ENCODE measurements at regions not wholly inside any gene's neighbourhood (a gene's known extent, or its start where the extent isn't known, plus 50 kb on each side); places are given as distances from the start of the nearest gene placed in this dataset.

DNA sequence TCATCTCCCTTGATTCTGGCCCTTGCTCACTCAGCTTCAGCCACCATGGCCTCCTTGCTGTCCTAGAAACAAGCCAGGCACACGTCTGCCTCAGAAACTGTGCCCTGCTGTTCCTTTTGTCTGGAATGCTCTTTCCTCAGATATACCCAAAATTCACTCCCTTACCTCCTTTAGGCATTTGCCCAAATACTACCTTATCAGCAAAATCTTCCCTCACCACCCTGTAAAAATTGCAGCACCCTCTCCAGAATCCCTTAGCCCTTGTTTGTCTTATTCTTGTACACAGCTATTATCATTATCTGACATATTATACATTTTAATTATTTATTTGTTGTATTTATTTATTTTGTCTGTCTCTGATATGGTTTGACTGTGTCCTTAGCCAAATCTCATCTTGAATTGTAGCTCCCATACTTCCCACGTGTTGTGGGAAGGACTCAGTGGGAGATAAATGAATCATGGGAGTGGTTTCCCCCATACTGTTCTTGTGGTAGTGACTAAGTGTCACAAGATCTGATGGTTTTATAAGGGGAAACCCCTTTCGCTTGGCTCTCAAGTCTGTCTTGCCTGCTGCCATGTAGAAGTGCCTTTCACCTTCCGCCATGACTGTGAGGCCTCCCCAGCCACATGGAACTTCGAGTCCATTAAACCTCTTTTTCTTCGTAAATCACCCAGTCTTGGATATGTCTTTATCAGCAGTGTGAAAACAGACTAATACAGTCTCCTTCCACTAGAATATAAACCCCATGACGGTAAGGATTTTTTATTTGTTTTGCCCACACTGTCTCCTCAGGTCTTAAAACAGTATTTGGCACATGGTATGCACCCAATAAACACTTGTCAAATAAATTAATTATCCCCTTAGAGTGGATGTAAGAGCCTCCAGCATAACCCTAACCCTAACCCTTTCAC is 60.0 kb upstream of the STT3B start:
- no peak for ATAC-seq
- intact Hi-C loops (cut with DNase I): no loop called here
- no peak for DNase-seq (ENCODE audit: low spot score)

DNA sequence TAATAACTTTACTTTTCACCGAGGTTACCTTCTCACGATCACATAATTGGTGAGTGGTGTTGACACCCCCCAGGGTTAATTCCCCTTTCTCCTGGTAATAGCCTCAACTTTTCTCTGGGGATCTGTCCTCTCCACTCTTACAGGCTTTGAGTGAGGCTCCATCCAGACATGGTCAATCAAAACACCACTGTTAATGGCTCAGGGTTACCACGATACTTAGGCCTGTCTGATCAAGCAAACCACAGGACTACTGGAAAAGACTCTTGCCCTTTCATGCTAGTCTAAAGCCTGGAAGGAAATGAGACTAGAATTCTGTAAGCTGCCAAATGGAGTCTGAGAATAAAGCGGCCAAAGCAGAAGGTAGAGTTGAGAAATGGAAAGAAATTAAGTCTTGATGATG is 56.5 kb upstream of the STT3B start:
- ATAC-seq (no peak), DNase-seq (ENCODE audit: low spot score) (no peak)
- intact Hi-C loops (cut with DNase I): no loop called here

DNA sequence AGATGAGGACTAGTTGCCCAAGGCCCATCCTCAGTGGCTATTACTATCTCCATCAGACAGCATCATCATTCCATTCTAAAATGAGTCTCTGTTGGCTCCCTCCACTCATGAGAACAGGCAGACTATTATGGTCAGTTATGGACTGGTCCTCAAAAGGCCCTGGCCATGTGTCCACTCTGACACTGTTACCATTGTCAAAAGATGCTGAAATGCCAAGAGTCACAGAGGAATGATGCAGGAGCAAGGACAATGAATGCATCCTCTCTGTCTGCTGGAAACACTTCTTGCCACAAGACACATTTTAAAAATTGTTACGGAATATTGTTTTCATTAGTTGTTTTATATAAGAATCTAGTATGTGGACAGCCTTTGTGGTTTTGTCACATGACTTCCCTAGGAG is 53.3 kb upstream of the STT3B start:
- ATAC-seq (no peak), DNase-seq (ENCODE audit: low spot score) (no peak)
- intact Hi-C loops (cut with DNase I): no loop called here

DNA sequence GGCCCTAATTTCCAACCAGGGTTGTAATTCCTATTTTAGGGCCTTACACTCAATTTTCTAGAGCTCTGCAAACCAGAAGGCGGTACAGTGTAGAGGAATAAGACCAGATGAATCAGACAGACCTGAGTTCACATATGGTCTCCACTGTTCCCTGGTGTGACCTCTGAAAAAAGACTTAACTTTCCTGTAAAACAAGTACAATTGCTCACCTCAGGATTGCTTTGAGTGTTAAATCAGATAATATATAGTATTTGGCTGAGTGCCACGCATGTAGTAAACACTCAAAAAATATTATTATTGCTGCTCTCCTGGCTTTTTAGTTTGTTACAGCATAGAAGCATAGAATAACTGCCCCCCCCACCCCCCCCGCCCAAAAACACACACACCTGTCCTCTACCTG is 51.0 kb upstream of the STT3B start:
- no peak for DNase-seq (ENCODE audit: low spot score)
- intact Hi-C loops (cut with DNase I): no loop called here
- ATAC-seq: no peak

DNA sequence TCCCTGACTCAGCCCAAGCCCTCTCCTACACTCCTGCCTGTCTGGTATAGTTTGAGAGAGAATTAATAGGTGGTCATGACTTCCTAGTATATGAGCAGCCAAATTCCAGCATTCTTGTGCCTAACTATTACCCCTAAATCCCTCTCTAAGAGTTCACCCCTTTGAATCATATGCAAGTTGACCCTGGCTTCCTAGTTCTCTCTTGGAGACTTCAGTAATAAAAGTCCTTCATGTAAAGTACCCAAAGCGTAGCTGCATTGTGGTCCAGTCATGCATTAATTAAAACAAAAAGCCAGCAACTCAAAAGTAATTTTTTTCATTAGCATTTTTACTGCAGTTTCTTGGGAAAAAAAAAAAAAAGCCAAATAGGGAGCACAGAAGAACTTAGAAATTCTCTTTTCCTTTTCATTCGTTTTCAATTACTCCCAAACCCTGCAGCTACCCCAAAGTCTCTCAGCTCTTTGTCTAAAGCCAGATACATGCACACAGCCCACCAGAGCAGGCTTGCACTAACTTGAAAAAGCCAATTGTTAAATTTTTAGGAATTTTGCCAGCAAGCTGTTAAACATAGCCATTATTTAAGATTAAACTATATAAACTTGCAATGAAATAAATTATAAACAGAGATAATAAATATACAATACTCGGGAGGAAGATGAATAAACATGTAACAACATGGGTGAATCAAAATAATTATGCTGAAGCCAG is 50.1 kb upstream of the STT3B start:
- intact Hi-C loops (cut with DNase I): no loop called here
- DNase-seq (ENCODE audit: low spot score): no peak
- no peak for ATAC-seq

Small RNA genes lying in the stretch of these regions (microRNA-seq; reads per million reads assigned to microRNA genes)
- 28.6 reads per million, percentile 38 among the genes with 10 or more reads in this experiment for gene MIR466
